Smooth muscle cell (in vitro differentiated cells): ENCODE measurements at regions not wholly inside any gene's neighbourhood (a gene's known extent, or its start where the extent isn't known, plus 50 kb on each side); places are given as distances from the start of the nearest gene placed in this dataset.

ENCODE experiments used
- DNase-seq: peaks from one replicate; lab custom pipeline; 2025; ENCODE audit not compliant: unreplicated experiment; lab: John Stamatoyannopoulos, UW
- H2AFZ ChIP-seq: fragments of 200-600 bp; sonication (generic); 2 replicates; pipeline ENCODE4 v1.6.0; 2016; ENCODE audit warnings: antibody characterized with exemption, low read depth, mild to moderate bottlenecking
- H3F3A ChIP-seq: fragments of 200-600 bp; sonication (generic); 2 replicates; pipeline ENCODE4 v1.6.0; 2017; ENCODE audit warnings: antibody characterized with exemption, low read depth
- H3K27ac ChIP-seq: fragments of 200-600 bp; sonication (generic); 2 replicates; pipeline ENCODE4 v1.5.1; 2016; ENCODE audit warnings: low read depth, mild to moderate bottlenecking
- H3K27me3 ChIP-seq: fragments of 200-600 bp; sonication (generic); 2 replicates; pipeline ENCODE4 v1.6.1; 2016; ENCODE audit warnings: low read depth, mild to moderate bottlenecking
- H3K36me3 ChIP-seq: fragments of 200-600 bp; sonication (generic); 2 replicates; pipeline ENCODE4 v1.5.1; 2016; ENCODE audit warnings: low read depth
- H3K4me1 ChIP-seq: fragments of 200-600 bp; sonication (generic); 2 replicates; pipeline ENCODE4 v1.5.1; 2016; ENCODE audit warnings: low read depth
- H3K4me2 ChIP-seq: fragments of 200-600 bp; sonication (generic); 2 replicates; pipeline ENCODE4 v1.6.0; 2016; ENCODE audit warnings: mild to moderate bottlenecking
- H3K4me3 ChIP-seq: fragments of 200-600 bp; sonication (generic); 2 replicates; pipeline ENCODE4 v1.5.1; 2016; ENCODE audit warnings: mild to moderate bottlenecking
- H3K79me2 ChIP-seq: fragments of 200-600 bp; sonication (generic); 2 replicates; pipeline ENCODE4 v1.6.0; 2016; ENCODE audit warnings: low read depth, mild to moderate bottlenecking
- H3K9ac ChIP-seq: fragments of 200-600 bp; sonication (generic); 2 replicates; pipeline ENCODE4 v1.6.0; 2016; ENCODE audit warnings: low read depth
- H3K9me3 ChIP-seq: fragments of 200-600 bp; sonication (generic); replicated peaks from 2 replicates; pipeline ENCODE4 v1.5.1; 2016; ENCODE audit warnings: low read depth
- H4K20me1 ChIP-seq: fragments of 200-600 bp; sonication (generic); 2 replicates; pipeline ENCODE4 v1.6.0; 2016; ENCODE audit warnings: low read depth
- WGBS: methylation state at CpG from one replicate; pipeline ENCODE4 v1.1.7; 2016; ENCODE audit warnings: low lambda C conversion rate; 5-methylcytosine and 5-hydroxymethylcytosine counted together
- TF ChIP-seq, protein P1 (sequence below): fragments of 200-600 bp; sonication (generic); IDR thresholded peaks from 2 replicates; pipeline ENCODE4 v1.5.1; 2017; ENCODE audit warnings: borderline replicate concordance, mild to moderate bottlenecking, antibody characterized with exemption; ENCODE audit not compliant: insufficient read depth, poor library complexity, severe bottlenecking

- no peaks in the 10 kb centered on the region for H3K4me1 ChIP-seq
- no peaks in the 10 kb centered on the region for H3F3A ChIP-seq
- H3K27ac ChIP-seq, result no peak overlapping the region
- H3K36me3 ChIP-seq, result no peaks in the 10 kb centered on the region
- no peaks in the 10 kb centered on the region for H3K79me2 ChIP-seq
- no peak overlapping the region for H3K4me3 ChIP-seq
- WGBS, result 97% methylated on average over 31 of the region's 32 CpGs
- H4K20me1 ChIP-seq, result no peaks in the 10 kb centered on the region
- no peaks in the 10 kb centered on the region for H3K27me3 ChIP-seq
- H3K4me2 ChIP-seq, result no peak overlapping the region
- H3K9ac ChIP-seq, result no peak overlapping the region
- TF ChIP-seq, protein P1, sequence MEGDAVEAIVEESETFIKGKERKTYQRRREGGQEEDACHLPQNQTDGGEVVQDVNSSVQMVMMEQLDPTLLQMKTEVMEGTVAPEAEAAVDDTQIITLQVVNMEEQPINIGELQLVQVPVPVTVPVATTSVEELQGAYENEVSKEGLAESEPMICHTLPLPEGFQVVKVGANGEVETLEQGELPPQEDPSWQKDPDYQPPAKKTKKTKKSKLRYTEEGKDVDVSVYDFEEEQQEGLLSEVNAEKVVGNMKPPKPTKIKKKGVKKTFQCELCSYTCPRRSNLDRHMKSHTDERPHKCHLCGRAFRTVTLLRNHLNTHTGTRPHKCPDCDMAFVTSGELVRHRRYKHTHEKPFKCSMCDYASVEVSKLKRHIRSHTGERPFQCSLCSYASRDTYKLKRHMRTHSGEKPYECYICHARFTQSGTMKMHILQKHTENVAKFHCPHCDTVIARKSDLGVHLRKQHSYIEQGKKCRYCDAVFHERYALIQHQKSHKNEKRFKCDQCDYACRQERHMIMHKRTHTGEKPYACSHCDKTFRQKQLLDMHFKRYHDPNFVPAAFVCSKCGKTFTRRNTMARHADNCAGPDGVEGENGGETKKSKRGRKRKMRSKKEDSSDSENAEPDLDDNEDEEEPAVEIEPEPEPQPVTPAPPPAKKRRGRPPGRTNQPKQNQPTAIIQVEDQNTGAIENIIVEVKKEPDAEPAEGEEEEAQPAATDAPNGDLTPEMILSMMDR, result no peak
- DNase-seq, result no peak
- no peaks in the 10 kb centered on the region for H3K9me3 ChIP-seq
- H2AFZ ChIP-seq, result no peak overlapping the region
Measured at GRCh38 chr16:86869288-86870022, 291.1 kb downstream of the FOXL1 start.

GRCh38 chr16:86870380-86870779, 292.0 kb downstream of the FOXL1 start:
- no peak overlapping the region for H3K4me3 ChIP-seq
- no peaks in the 10 kb centered on the region for H3K4me1 ChIP-seq
- no peaks in the 10 kb centered on the region for H3F3A ChIP-seq
- H2AFZ ChIP-seq, result no peak overlapping the region
- H3K36me3 ChIP-seq, result no peaks in the 10 kb centered on the region
- no peaks in the 10 kb centered on the region for H3K27me3 ChIP-seq
- no peaks in the 10 kb centered on the region for H3K79me2 ChIP-seq
- no peak overlapping the region for H3K9ac ChIP-seq
- H4K20me1 ChIP-seq, result no peaks in the 10 kb centered on the region
- WGBS, result 82% methylated on average over 9 of the region's 9 CpGs
- no peak overlapping the region for H3K4me2 ChIP-seq
- TF ChIP-seq, protein P1, result no peak
- H3K9me3 ChIP-seq, result no peaks in the 10 kb centered on the region
- no peak overlapping the region for H3K27ac ChIP-seq
- no peak for DNase-seq

- TF ChIP-seq, protein P1, result no peak
- Histone ChIP-seq H3K9me3 (no peaks in the 10 kb centered on the region), H3K4me1 (no peaks in the 10 kb centered on the region), H3K4me2 (no peak overlapping the region), H3K4me3 (no peak overlapping the region), H3F3A (no peaks in the 10 kb centered on the region), H3K36me3 (no peaks in the 10 kb centered on the region), H4K20me1 (no peaks in the 10 kb centered on the region), H3K27ac (no peak overlapping the region), H3K27me3 (no peaks in the 10 kb centered on the region), H3K79me2 (no peaks in the 10 kb centered on the region), H2AFZ (no peak overlapping the region), H3K9ac (no peak overlapping the region)
- WGBS, result 91% methylated on average over 9 of the region's 9 CpGs
- DNase-seq, result no peak
Measured at GRCh38 chr16:86872131-86872530, 293.8 kb downstream of the FOXL1 start.

- WGBS, result 84% methylated on average over 8 of the region's 8 CpGs
- Histone ChIP-seq H3K4me3 (no peak overlapping the region), H3K27ac (no peak overlapping the region), H3K36me3 (no peaks in the 10 kb centered on the region), H3K9ac (no peak overlapping the region), H3K9me3 (no peaks in the 10 kb centered on the region), H3K27me3 (no peaks in the 10 kb centered on the region), H4K20me1 (no peaks in the 10 kb centered on the region), H3K4me1 (no peaks in the 10 kb centered on the region), H3F3A (no peaks in the 10 kb centered on the region), H3K79me2 (no peaks in the 10 kb centered on the region), H2AFZ (no peak overlapping the region), H3K4me2 (no peak overlapping the region)
- no peak for DNase-seq
- TF ChIP-seq, protein P1, result no peak
Measured at GRCh38 chr16:86872833-86873232, 294.5 kb downstream of the FOXL1 start.
